DOHH2 (cell line): ENCODE measurements at regions not wholly inside any gene's neighbourhood (a gene's known extent, or its start where the extent isn't known, plus 50 kb on each side); places are given as distances from the start of the nearest gene placed in this dataset.

Experiments used
- EZH2phosphoT487 ChIP-seq: fragments of 200-600 bp; sonication (generic); IDR thresholded peaks from 2 replicates; pipeline ENCODE4 v1.6.1; 2017; ENCODE audit warnings: borderline replicate concordance, mild to moderate bottlenecking, antibody characterized with exemption, low read length, moderate library complexity, mixed read lengths
- TF ChIP-seq, protein P1 (sequence below): fragments of 200-600 bp; sonication (generic); IDR thresholded peaks from one replicate; pipeline ENCODE4 v1.5.1; 2014; ENCODE audit warnings: antibody characterized with exemption, mild to moderate bottlenecking, low read depth, low read length; ENCODE audit not compliant: poor library complexity, severe bottlenecking

DNA sequence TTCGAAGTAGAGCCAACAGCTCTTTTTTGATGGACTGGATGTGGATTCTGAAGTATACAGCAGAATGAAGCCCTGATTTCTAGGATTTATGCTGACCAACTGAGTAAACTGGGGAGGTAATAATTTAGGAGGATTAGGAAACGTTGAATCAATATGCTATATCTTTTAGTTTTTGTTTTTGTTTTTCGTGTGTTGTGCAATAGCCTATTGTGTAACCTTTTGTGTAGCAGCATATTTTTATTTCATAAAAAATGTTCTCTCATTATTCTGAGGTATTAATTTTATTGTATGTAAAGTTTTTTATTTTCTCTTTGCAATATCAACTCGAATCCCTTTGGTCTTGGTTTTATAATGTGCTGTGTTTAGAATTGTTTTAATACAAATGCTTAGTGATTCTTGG, 902.3 kb downstream of the EFNA5 start:
- TF ChIP-seq, protein P1, sequence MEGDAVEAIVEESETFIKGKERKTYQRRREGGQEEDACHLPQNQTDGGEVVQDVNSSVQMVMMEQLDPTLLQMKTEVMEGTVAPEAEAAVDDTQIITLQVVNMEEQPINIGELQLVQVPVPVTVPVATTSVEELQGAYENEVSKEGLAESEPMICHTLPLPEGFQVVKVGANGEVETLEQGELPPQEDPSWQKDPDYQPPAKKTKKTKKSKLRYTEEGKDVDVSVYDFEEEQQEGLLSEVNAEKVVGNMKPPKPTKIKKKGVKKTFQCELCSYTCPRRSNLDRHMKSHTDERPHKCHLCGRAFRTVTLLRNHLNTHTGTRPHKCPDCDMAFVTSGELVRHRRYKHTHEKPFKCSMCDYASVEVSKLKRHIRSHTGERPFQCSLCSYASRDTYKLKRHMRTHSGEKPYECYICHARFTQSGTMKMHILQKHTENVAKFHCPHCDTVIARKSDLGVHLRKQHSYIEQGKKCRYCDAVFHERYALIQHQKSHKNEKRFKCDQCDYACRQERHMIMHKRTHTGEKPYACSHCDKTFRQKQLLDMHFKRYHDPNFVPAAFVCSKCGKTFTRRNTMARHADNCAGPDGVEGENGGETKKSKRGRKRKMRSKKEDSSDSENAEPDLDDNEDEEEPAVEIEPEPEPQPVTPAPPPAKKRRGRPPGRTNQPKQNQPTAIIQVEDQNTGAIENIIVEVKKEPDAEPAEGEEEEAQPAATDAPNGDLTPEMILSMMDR, result no peak
- TF ChIP-seq EZH2phosphoT487, result no peak
